CD8-positive, alpha-beta memory T cell (primary cell): ENCODE measurements at regions not wholly inside any gene's neighbourhood (a gene's known extent, or its start where the extent isn't known, plus 50 kb on each side); places are given as distances from the start of the nearest gene placed in this dataset.

ENCODE experiments used
- CTCF ChIA-PET: fragments of 350-600 bp; sonication (Branson Sonifier 250); formaldehyde crosslinking; loops from one replicate; lab custom pipeline; 2021; ENCODE audit warnings: antibody characterized with exemption; lab: Charles Lee
- POLR2A ChIA-PET: fragments of 350-600 bp; sonication (Branson Sonifier 250); formaldehyde crosslinking; loops from one replicate; lab custom pipeline; 2021; ENCODE audit warnings: antibody characterized with exemption; lab: Charles Lee
- DNase-seq, 5 donors: peaks; one replicate each; pipeline versions ENCODE4 v3.0.0 to v3.0.0-alpha.2; 2020 to 2022; ENCODE audit warnings: mixed read lengths in 1 of 5
- H3K27ac ChIP-seq: one replicate; pipeline ENCODE4 v1.7.0; 2013; ENCODE audit warnings: low read depth, mild to moderate bottlenecking, low read length, moderate library complexity
- H3K27me3 ChIP-seq: 2 replicates; pipeline ENCODE4 v1.7.0; 2013; ENCODE audit warnings: low read length, mild to moderate bottlenecking; ENCODE audit not compliant: insufficient read depth, poor library complexity, severe bottlenecking
- H3K36me3 ChIP-seq: 2 replicates; pipeline ENCODE4 v1.7.0; 2013; ENCODE audit warnings: mild to moderate bottlenecking, low read length, moderate library complexity; ENCODE audit not compliant: insufficient read depth
- H3K4me1 ChIP-seq: 2 replicates; pipeline ENCODE4 v1.7.0; 2013; ENCODE audit warnings: mild to moderate bottlenecking, low read length, moderate library complexity; ENCODE audit not compliant: insufficient read depth
- H3K4me3 ChIP-seq: 2 replicates; pipeline ENCODE4 v1.7.0; 2013; ENCODE audit warnings: mild to moderate bottlenecking, low read length
- H3K9me3 ChIP-seq: 2 replicates; pipeline ENCODE4 v1.7.0; 2013; ENCODE audit warnings: mild to moderate bottlenecking, low read length
- H3K27ac Mint-ChIP-seq, 8 donors: one replicate each; pipeline ENCODE4 v1.8.0; 2020 to 2021; ENCODE audit warnings: mixed read lengths in 8 of 8, mild to moderate bottlenecking in 6 of 8, inconsistent platforms in 3 of 8, moderate library complexity in 3 of 8
- H3K27me3 Mint-ChIP-seq, 2 donors: one replicate each; pipeline ENCODE4 v1.8.0; 2020 to 2021; ENCODE audit warnings: mixed read lengths in 2 of 2, mild to moderate bottlenecking in 1 of 2, moderate library complexity in 1 of 2
- H3K36me3 Mint-ChIP-seq, 3 donors: one replicate each; pipeline ENCODE4 v1.8.0; 2020 to 2021; ENCODE audit warnings: mixed read lengths in 3 of 3, inconsistent platforms in 1 of 3, mild to moderate bottlenecking in 1 of 3
- H3K4me1 Mint-ChIP-seq, 3 donors: one replicate each; pipeline ENCODE4 v1.8.0; 2020 to 2021; ENCODE audit warnings: mixed read lengths in 3 of 3, inconsistent platforms in 1 of 3, mild to moderate bottlenecking in 1 of 3
- H3K4me3 Mint-ChIP-seq, 7 donors: one replicate each; pipeline ENCODE4 v1.8.0; 2020 to 2021; ENCODE audit warnings: mixed read lengths in 7 of 7, mild to moderate bottlenecking in 6 of 7, moderate library complexity in 4 of 7, inconsistent platforms in 2 of 7
- H3K9me3 Mint-ChIP-seq, 5 donors: one replicate each; pipeline ENCODE4 v1.8.0; 2020 to 2022; ENCODE audit warnings: mixed read lengths in 5 of 5, mild to moderate bottlenecking in 3 of 5, moderate library complexity in 2 of 5, inconsistent platforms in 1 of 5

- H3K9me3 ChIP-seq: no peaks in the 10 kb centered on the region
- Mint-ChIP-seq H3K27me3 (peaks cover 10 to 15% of the 10 kb centered on the region in 2 donors), H3K9me3 (no peaks in the 10 kb centered on the region), H3K27ac (no peak overlapping the region), H3K36me3 (no peaks in the 10 kb centered on the region), H3K4me3 (no peak overlapping the region), H3K4me1 (no peaks in the 10 kb centered on the region)
- ChIA-PET CTCF (no interaction called here), POLR2A (no interaction called here)
- no peak for DNase-seq
- no peak overlapping the region for H3K27ac ChIP-seq
- H3K36me3 ChIP-seq: no peaks in the 10 kb centered on the region
- no peaks in the 10 kb centered on the region for H3K4me1 ChIP-seq
- no peak overlapping the region for H3K4me3 ChIP-seq
- H3K27me3 ChIP-seq: no peaks in the 10 kb centered on the region
Measured at GRCh38 chr1:48055876-48056764, 58.9 kb upstream of the TRABD2B start.

GRCh38 chr1:48054232-48054631 lies 57.0 kb upstream of the TRABD2B start:
- POLR2A ChIA-PET: no interaction called here

GRCh38 chr1:48052923-48053291 lies 55.7 kb upstream of the TRABD2B start:
- Histone ChIP-seq H3K9me3 (no peaks in the 10 kb centered on the region), H3K36me3 (no peaks in the 10 kb centered on the region), H3K27ac (no peak overlapping the region), H3K4me1 (no peaks in the 10 kb centered on the region), H3K4me3 (no peak overlapping the region), H3K27me3 (no peaks in the 10 kb centered on the region)
- no peak overlapping the region for H3K27ac Mint-ChIP-seq
- no peaks in the 10 kb centered on the region for H3K36me3 Mint-ChIP-seq
- CTCF ChIA-PET: interaction anchor here (0.9 kb wide), 1 partner anchor 9 kb away, joined by 3 read pairs; no protein-coding TSS in a partner anchor
- H3K27me3 Mint-ChIP-seq: peaks cover 12 to 28% of the 10 kb centered on the region in 2 donors
- no peak overlapping the region for H3K4me3 Mint-ChIP-seq
- no peak for DNase-seq
- POLR2A ChIA-PET: no interaction called here
- peaks cover 0 to 1% (median 0%) of the 10 kb centered on the region in 5 donors for H3K9me3 Mint-ChIP-seq
- H3K4me1 Mint-ChIP-seq: no peaks in the 10 kb centered on the region

More at GRCh38 chr1:48054232-48054631, 57.0 kb upstream of the TRABD2B start:
- H3K27ac Mint-ChIP-seq: no peak overlapping the region
- H3K9me3 ChIP-seq: no peaks in the 10 kb centered on the region
- H3K27me3 Mint-ChIP-seq: peaks cover 15 to 25% of the 10 kb centered on the region in 2 donors
- H3K4me1 Mint-ChIP-seq: no peaks in the 10 kb centered on the region
- no peak overlapping the region for H3K4me3 ChIP-seq
- no peak overlapping the region for H3K4me3 Mint-ChIP-seq
- no peaks in the 10 kb centered on the region for H3K36me3 Mint-ChIP-seq
- no peaks in the 10 kb centered on the region for H3K36me3 ChIP-seq
- DNase-seq: no peak
- no peak overlapping the region for H3K27ac ChIP-seq
- no peaks in the 10 kb centered on the region for H3K4me1 ChIP-seq
- peaks cover 0 to 1% (median 0%) of the 10 kb centered on the region in 5 donors for H3K9me3 Mint-ChIP-seq
- no peaks in the 10 kb centered on the region for H3K27me3 ChIP-seq
- CTCF ChIA-PET: no interaction called here

GRCh38 chr1:48051466-48052126 lies 54.4 kb upstream of the TRABD2B start:
- no peaks in the 10 kb centered on the region for H3K4me1 Mint-ChIP-seq
- H3K27ac ChIP-seq: no peak overlapping the region
- POLR2A ChIA-PET: no interaction called here
- no peak for DNase-seq
- no peak overlapping the region for H3K4me3 Mint-ChIP-seq
- H3K36me3 Mint-ChIP-seq: no peaks in the 10 kb centered on the region
- CTCF ChIA-PET: no interaction called here
- H3K27me3 Mint-ChIP-seq: peaks cover 9 to 34% of the 10 kb centered on the region in 2 donors
- no peaks in the 10 kb centered on the region for H3K4me1 ChIP-seq
- no peaks in the 10 kb centered on the region for H3K36me3 ChIP-seq
- H3K27me3 ChIP-seq: no peaks in the 10 kb centered on the region
- H3K4me3 ChIP-seq: no peak overlapping the region
- H3K27ac Mint-ChIP-seq: no peak overlapping the region
- H3K9me3 Mint-ChIP-seq: peaks cover 0 to 1% (median 0%) of the 10 kb centered on the region in 5 donors
- no peaks in the 10 kb centered on the region for H3K9me3 ChIP-seq

- H3K4me1 ChIP-seq: no peaks in the 10 kb centered on the region
- H3K36me3 Mint-ChIP-seq: no peaks in the 10 kb centered on the region
- H3K9me3 ChIP-seq: no peaks in the 10 kb centered on the region
- H3K4me3 ChIP-seq: no peak overlapping the region
- no peak overlapping the region for H3K27ac ChIP-seq
- H3K27ac Mint-ChIP-seq: no peak overlapping the region
- H3K27me3 ChIP-seq: no peaks in the 10 kb centered on the region
- H3K36me3 ChIP-seq: no peaks in the 10 kb centered on the region
- no peaks in the 10 kb centered on the region for H3K4me1 Mint-ChIP-seq
- CTCF ChIA-PET: no interaction called here
- peaks cover 0 to 1% (median 0%) of the 10 kb centered on the region in 5 donors for H3K9me3 Mint-ChIP-seq
- DNase-seq: no peak
- POLR2A ChIA-PET: no interaction called here
- H3K27me3 Mint-ChIP-seq: peaks cover 8 to 27% of the 10 kb centered on the region in 2 donors
- H3K4me3 Mint-ChIP-seq: no peak overlapping the region
Measured at GRCh38 chr1:48049823-48050535, 52.8 kb upstream of the TRABD2B start.

GRCh38 chr1:48048980-48049379 lies 51.8 kb upstream of the TRABD2B start:
- Mint-ChIP-seq H3K4me3 (no peak overlapping the region), H3K9me3 (peaks cover 0 to 1% (median 0%) of the 10 kb centered on the region in 5 donors), H3K27ac (no peak overlapping the region), H3K27me3 (peaks cover 8 to 22% of the 10 kb centered on the region in 2 donors), H3K36me3 (no peaks in the 10 kb centered on the region), H3K4me1 (no peaks in the 10 kb centered on the region)
- no peak overlapping the region for H3K27ac ChIP-seq
- no peaks in the 10 kb centered on the region for H3K9me3 ChIP-seq
- CTCF ChIA-PET: no interaction called here
- no peak overlapping the region for H3K4me3 ChIP-seq
- POLR2A ChIA-PET: no interaction called here
- H3K27me3 ChIP-seq: no peaks in the 10 kb centered on the region
- H3K36me3 ChIP-seq: no peaks in the 10 kb centered on the region
- no peak for DNase-seq
- no peaks in the 10 kb centered on the region for H3K4me1 ChIP-seq

- POLR2A ChIA-PET: no interaction called here
- Mint-ChIP-seq H3K9me3 (peaks cover 0 to 1% (median 0%) of the 10 kb centered on the region in 5 donors), H3K36me3 (no peaks in the 10 kb centered on the region)
Measured at GRCh38 chr1:48048064-48048463, 50.9 kb upstream of the TRABD2B start.

GRCh38 chr1:48047116-48047515 lies 49.9 kb upstream of the TRABD2B start:
- Mint-ChIP-seq H3K4me1 (no peaks in the 10 kb centered on the region), H3K27me3 (peaks cover 8 to 19% of the 10 kb centered on the region in 2 donors), H3K36me3 (no peaks in the 10 kb centered on the region), H3K4me3 (no peak overlapping the region), H3K9me3 (peaks cover 0 to 1% (median 0%) of the 10 kb centered on the region in 5 donors), H3K27ac (peak overlapping the region in 1 of 8 donors; percentile 44)
- Histone ChIP-seq H3K27ac (no peak overlapping the region), H3K4me1 (no peaks in the 10 kb centered on the region), H3K4me3 (no peak overlapping the region), H3K9me3 (no peaks in the 10 kb centered on the region), H3K27me3 (no peaks in the 10 kb centered on the region), H3K36me3 (no peaks in the 10 kb centered on the region)
- CTCF ChIA-PET: no interaction called here
- POLR2A ChIA-PET: no interaction called here
- no peak for DNase-seq

More at GRCh38 chr1:48048064-48048463, 50.9 kb upstream of the TRABD2B start:
- no peak overlapping the region for H3K27ac ChIP-seq
- H3K36me3 ChIP-seq: no peaks in the 10 kb centered on the region
- H3K4me3 Mint-ChIP-seq: no peak overlapping the region
- CTCF ChIA-PET: no interaction called here
- no peaks in the 10 kb centered on the region for H3K4me1 Mint-ChIP-seq
- no peaks in the 10 kb centered on the region for H3K4me1 ChIP-seq
- no peaks in the 10 kb centered on the region for H3K9me3 ChIP-seq
- no peaks in the 10 kb centered on the region for H3K27me3 ChIP-seq
- H3K4me3 ChIP-seq: no peak overlapping the region
- H3K27ac Mint-ChIP-seq: no peak overlapping the region
- DNase-seq: no peak
- H3K27me3 Mint-ChIP-seq: peaks cover 8 to 22% of the 10 kb centered on the region in 2 donors
